ENCODE measurements at regions not wholly inside any gene's neighbourhood (a gene's known extent, or its start where the extent isn't known, plus 50 kb on each side); places are given as distances from the start of the nearest gene placed in this dataset.

DNA sequence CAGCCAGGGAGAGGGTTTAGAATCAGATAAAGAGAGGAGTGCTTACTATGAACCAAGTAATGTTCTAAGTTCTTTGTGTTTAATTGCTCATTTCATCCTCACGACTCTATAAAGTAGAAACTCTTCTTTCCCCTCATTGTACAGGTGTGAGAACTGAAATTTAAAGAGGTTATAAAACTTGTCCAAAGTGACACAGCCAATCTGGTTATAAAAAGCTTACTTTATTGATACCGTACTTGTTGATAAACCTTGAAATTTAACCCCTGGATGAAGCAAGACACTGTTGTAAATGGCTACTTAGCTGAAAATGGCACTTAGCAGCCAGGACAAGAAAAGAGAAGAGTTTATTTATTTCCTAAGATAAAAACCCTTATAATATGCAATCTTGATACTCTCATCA, 702.4 kb downstream of the KCTD16 start:
- H3K36me3 Mint-ChIP-seq (ENCODE audit: low read depth): no peaks in the 10 kb centered on the region
- Histone ChIP-seq H3K4me1 (ENCODE audit: insufficient read depth) (no peaks in the 10 kb centered on the region), H3K9me2 (ENCODE audit: insufficient read depth) (no peaks in the 10 kb centered on the region), H3F3A (replicated peaks; ENCODE audit: low read depth) (no peaks in the 10 kb centered on the region), H3K79me2 (replicated peaks; ENCODE audit: insufficient read depth) (no peaks in the 10 kb centered on the region), H3K27ac (ENCODE audit: low read depth) (no peak overlapping the region), H3K27me3 (ENCODE audit: insufficient read depth) (no peaks in the 10 kb centered on the region), H2AFZ (no peak overlapping the region), H4K20me1 (replicated peaks; ENCODE audit: insufficient read depth) (no peaks in the 10 kb centered on the region), H3K36me3 (ENCODE audit: insufficient read depth) (no peaks in the 10 kb centered on the region), H3K4me2 (no peak overlapping the region), H3K4me3 (no peak overlapping the region)
- ATAC-seq (no peak), DNase-seq (ENCODE audit: low spot score) (no peak)
- no peaks in the 10 kb centered on the region for H3K27me3 Mint-ChIP-seq (ENCODE audit: insufficient read depth, low read depth, poor library complexity)
- TF ChIP-seq STAT1 (IDR thresholded peaks at IDR 0.05; ENCODE audit: unreplicated experiment): no peak
- TF ChIP-seq, protein P1, sequence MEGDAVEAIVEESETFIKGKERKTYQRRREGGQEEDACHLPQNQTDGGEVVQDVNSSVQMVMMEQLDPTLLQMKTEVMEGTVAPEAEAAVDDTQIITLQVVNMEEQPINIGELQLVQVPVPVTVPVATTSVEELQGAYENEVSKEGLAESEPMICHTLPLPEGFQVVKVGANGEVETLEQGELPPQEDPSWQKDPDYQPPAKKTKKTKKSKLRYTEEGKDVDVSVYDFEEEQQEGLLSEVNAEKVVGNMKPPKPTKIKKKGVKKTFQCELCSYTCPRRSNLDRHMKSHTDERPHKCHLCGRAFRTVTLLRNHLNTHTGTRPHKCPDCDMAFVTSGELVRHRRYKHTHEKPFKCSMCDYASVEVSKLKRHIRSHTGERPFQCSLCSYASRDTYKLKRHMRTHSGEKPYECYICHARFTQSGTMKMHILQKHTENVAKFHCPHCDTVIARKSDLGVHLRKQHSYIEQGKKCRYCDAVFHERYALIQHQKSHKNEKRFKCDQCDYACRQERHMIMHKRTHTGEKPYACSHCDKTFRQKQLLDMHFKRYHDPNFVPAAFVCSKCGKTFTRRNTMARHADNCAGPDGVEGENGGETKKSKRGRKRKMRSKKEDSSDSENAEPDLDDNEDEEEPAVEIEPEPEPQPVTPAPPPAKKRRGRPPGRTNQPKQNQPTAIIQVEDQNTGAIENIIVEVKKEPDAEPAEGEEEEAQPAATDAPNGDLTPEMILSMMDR (conservative IDR thresholded peaks at IDR 0.05; ENCODE audit: low read depth in 2 of 2): no peak
- TF ChIP-seq EZH2phosphoT487 (IDR thresholded peaks at IDR 0.05; ENCODE audit: unreplicated experiment): no peak
- TF ChIP-seq NANOG (IDR thresholded peaks at IDR 0.05; ENCODE audit: borderline replicate concordance): no peak
- no peak for TF ChIP-seq ZNF331 (CRISPR knock-in tag; IDR thresholded peaks at IDR 0.05; ENCODE audit: low read depth)
- TF ChIP-seq ZNF114 (CRISPR knock-in tag; IDR thresholded peaks at IDR 0.05): no peak
- TF ChIP-seq, protein P2, sequence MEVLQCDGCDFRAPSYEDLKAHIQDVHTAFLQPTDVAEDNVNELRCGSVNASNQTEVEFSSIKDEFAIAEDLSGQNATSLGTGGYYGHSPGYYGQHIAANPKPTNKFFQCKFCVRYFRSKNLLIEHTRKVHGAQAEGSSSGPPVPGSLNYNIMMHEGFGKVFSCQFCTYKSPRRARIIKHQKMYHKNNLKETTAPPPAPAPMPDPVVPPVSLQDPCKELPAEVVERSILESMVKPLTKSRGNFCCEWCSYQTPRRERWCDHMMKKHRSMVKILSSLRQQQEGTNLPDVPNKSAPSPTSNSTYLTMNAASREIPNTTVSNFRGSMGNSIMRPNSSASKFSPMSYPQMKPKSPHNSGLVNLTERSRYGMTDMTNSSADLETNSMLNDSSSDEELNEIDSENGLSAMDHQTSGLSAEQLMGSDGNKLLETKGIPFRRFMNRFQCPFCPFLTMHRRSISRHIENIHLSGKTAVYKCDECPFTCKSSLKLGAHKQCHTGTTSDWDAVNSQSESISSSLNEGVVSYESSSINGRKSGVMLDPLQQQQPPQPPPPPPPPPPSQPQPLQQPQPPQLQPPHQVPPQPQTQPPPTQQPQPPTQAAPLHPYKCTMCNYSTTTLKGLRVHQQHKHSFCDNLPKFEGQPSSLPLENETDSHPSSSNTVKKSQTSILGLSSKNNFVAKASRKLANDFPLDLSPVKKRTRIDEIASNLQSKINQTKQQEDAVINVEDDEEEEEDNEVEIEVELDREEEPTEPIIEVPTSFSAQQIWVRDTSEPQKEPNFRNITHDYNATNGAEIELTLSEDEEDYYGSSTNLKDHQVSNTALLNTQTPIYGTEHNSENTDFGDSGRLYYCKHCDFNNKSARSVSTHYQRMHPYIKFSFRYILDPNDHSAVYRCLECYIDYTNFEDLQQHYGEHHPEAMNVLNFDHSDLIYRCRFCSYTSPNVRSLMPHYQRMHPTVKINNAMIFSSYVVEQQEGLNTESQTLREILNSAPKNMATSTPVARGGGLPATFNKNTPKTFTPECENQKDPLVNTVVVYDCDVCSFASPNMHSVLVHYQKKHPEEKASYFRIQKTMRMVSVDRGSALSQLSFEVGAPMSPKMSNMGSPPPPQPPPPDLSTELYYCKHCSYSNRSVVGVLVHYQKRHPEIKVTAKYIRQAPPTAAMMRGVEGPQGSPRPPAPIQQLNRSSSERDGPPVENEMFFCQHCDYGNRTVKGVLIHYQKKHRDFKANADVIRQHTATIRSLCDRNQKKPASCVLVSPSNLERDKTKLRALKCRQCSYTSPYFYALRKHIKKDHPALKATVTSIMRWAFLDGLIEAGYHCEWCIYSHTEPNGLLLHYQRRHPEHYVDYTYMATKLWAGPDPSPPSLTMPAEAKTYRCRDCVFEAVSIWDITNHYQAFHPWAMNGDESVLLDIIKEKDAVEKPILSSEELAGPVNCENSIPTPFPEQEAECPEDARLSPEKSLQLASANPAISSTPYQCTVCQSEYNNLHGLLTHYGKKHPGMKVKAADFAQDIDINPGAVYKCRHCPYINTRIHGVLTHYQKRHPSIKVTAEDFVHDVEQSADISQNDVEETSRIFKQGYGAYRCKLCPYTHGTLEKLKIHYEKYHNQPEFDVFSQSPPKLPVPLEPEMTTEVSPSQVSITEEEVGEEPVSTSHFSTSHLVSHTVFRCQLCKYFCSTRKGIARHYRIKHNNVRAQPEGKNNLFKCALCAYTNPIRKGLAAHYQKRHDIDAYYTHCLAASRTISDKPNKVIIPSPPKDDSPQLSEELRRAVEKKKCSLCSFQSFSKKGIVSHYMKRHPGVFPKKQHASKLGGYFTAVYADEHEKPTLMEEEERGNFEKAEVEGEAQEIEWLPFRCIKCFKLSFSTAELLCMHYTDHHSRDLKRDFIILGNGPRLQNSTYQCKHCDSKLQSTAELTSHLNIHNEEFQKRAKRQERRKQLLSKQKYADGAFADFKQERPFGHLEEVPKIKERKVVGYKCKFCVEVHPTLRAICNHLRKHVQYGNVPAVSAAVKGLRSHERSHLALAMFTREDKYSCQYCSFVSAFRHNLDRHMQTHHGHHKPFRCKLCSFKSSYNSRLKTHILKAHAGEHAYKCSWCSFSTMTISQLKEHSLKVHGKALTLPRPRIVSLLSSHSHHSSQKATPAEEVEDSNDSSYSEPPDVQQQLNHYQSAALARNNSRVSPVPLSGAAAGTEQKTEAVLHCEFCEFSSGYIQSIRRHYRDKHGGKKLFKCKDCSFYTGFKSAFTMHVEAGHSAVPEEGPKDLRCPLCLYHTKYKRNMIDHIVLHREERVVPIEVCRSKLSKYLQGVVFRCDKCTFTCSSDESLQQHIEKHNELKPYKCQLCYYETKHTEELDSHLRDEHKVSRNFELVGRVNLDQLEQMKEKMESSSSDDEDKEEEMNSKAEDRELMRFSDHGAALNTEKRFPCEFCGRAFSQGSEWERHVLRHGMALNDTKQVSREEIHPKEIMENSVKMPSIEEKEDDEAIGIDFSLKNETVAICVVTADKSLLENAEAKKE (CRISPR knock-in tag; IDR thresholded peaks at IDR 0.05): no peak
- no peak for TF ChIP-seq EZH2 (IDR thresholded peaks at IDR 0.05; ENCODE audit: low read depth, unreplicated experiment)
- TF ChIP-seq POLR2AphosphoS5 (IDR thresholded peaks at IDR 0.05; ENCODE audit: low read depth): no peak
- no peak overlapping the region for H3K27ac Mint-ChIP-seq
- H3K4me3 Mint-ChIP-seq: no peak overlapping the region
- no peaks in the 10 kb centered on the region for H3K9me3 Mint-ChIP-seq
- no peaks in the 10 kb centered on the region; the same call in 2 of the 3 replicates for H3K4me1 Mint-ChIP-seq

All from GM23338 (cell line).